ENCODE measurements at regions not wholly inside any gene's neighbourhood (a gene's known extent, or its start where the extent isn't known, plus 50 kb on each side); places are given as distances from the start of the nearest gene placed in this dataset.

GRCh38 chr13:58313219-58313618, 681.7 kb downstream of the PCDH17 start:
- peaks cover 0 to 7% (median 0%) of the 10 kb centered on the region in 4 donors for H3K4me1 ChIP-seq (ENCODE audit: control insufficient read depth in 4 of 4, insufficient read depth in 4 of 4, low read length in 3 of 4)
- no peak for TF ChIP-seq MAX (IDR thresholded peaks at IDR 0.05)
- no peak for TF ChIP-seq ZBTB33 (IDR thresholded peaks at IDR 0.05)
- no peak for TF ChIP-seq NR2F2 (IDR thresholded peaks at IDR 0.05)
- TF ChIP-seq RXRA (IDR thresholded peaks at IDR 0.05) = no peak
- TF ChIP-seq ATF3 (IDR thresholded peaks at IDR 0.05) = no peak
- no peak for TF ChIP-seq FOXA2 (IDR thresholded peaks at IDR 0.05)
- no peak for TF ChIP-seq TAF1 (conservative IDR thresholded peaks at IDR 0.05)
- no peak for TF ChIP-seq CTCF (IDR thresholded peaks at IDR 0.05; ENCODE audit: low read depth, low read length, missing input control)
- no peak for TF ChIP-seq HNF4A (conservative IDR thresholded peaks at IDR 0.05)
- no peak for TF ChIP-seq RAD21 (IDR thresholded peaks at IDR 0.05)
- TF ChIP-seq EGR1 (IDR thresholded peaks at IDR 0.05; ENCODE audit: low read depth in 2 of 2) = no peak
- no peak for TF ChIP-seq FOXA1 (IDR thresholded peaks at IDR 0.05)
- no peak for TF ChIP-seq JUND (IDR thresholded peaks at IDR 0.05)
- TF ChIP-seq REST (IDR thresholded peaks at IDR 0.05) = no peak
- no peak for TF ChIP-seq SP1 (IDR thresholded peaks at IDR 0.05)

GRCh38 chr13:58318495-58319167, 687.1 kb downstream of the PCDH17 start:
- Histone ChIP-seq H3K4me1 (ENCODE audit: control insufficient read depth in 4 of 4, insufficient read depth in 4 of 4, low read length in 3 of 4) (peaks cover 0 to 7% (median 0%) of the 10 kb centered on the region in 4 donors), H3K9ac (ENCODE audit: low read depth in 1 of 2, low read length in 2 of 2) (no peak overlapping the region), H3K27ac (ENCODE audit: low read depth in 1 of 2, low read length in 2 of 2) (no peak overlapping the region), H3K36me3 (ENCODE audit: control insufficient read depth in 4 of 4, insufficient read depth in 3 of 4, low read depth in 1 of 4, low read length in 3 of 4) (no peaks in the 10 kb centered on the region), H3K4me3 (ENCODE audit: low read depth in 1 of 3, low read length in 3 of 3) (no peak overlapping the region), H3K9me3 (ENCODE audit: control insufficient read depth in 4 of 4, low read length in 3 of 4) (no peaks in the 10 kb centered on the region), H3K27me3 (ENCODE audit: control insufficient read depth in 4 of 4, insufficient read depth in 4 of 4, low read length in 3 of 4) (no peaks in the 10 kb centered on the region)
- TF ChIP-seq ZBTB33 (IDR thresholded peaks at IDR 0.05) = no peak
- no peak for TF ChIP-seq SP1 (IDR thresholded peaks at IDR 0.05)
- TF ChIP-seq JUND (IDR thresholded peaks at IDR 0.05) = no peak
- TF ChIP-seq NR2F2 (IDR thresholded peaks at IDR 0.05) = no peak
- no peak for TF ChIP-seq EGR1 (IDR thresholded peaks at IDR 0.05; ENCODE audit: low read depth in 2 of 2)
- no peak for TF ChIP-seq FOXA1 (IDR thresholded peaks at IDR 0.05)
- TF ChIP-seq MAX (IDR thresholded peaks at IDR 0.05) = no peak
- no peak for TF ChIP-seq TAF1 (conservative IDR thresholded peaks at IDR 0.05)
- no peak for TF ChIP-seq REST (IDR thresholded peaks at IDR 0.05)
- no peak for TF ChIP-seq GABPA (IDR thresholded peaks at IDR 0.05 in 1 of 2, conservative IDR thresholded peaks at IDR 0.05 in 1 of 2)
- WGBS = 97% methylated on average over 50 of the region's 50 CpGs
- no peak for DNase-seq (ENCODE audit: low spot score)

More at GRCh38 chr13:58313219-58313618, 681.7 kb downstream of the PCDH17 start:
- no peak for DNase-seq (ENCODE audit: low spot score)
- Histone ChIP-seq H3K4me3 (ENCODE audit: low read depth in 1 of 3, low read length in 3 of 3) (no peak overlapping the region), H3K27ac (ENCODE audit: low read depth in 1 of 2, low read length in 2 of 2) (no peak overlapping the region), H3K27me3 (ENCODE audit: control insufficient read depth in 4 of 4, insufficient read depth in 4 of 4, low read length in 3 of 4) (no peaks in the 10 kb centered on the region), H3K9ac (ENCODE audit: low read depth in 1 of 2, low read length in 2 of 2) (no peak overlapping the region), H3K9me3 (ENCODE audit: control insufficient read depth in 4 of 4, low read length in 3 of 4) (no peaks in the 10 kb centered on the region), H3K36me3 (ENCODE audit: control insufficient read depth in 4 of 4, insufficient read depth in 3 of 4, low read depth in 1 of 4, low read length in 3 of 4) (no peaks in the 10 kb centered on the region)
- WGBS = 89% methylated on average over 2 of the region's 2 CpGs
